GM10248 (cell line): ENCODE measurements at regions not wholly inside any gene's neighbourhood (a gene's known extent, or its start where the extent isn't known, plus 50 kb on each side); places are given as distances from the start of the nearest gene placed in this dataset.
"Not testable (repeated sequence)": the region's sequence is repeated elsewhere in the genome, so short reads cannot be mapped to it uniquely, and the experiment has no call there.

ENCODE experiments used
- CTCF ChIA-PET: fragments of 300-600 bp; sonication (Branson Sonifier 250); formaldehyde crosslinking; extraction: SDS; loops from one replicate; lab custom pipeline; 2021; ENCODE audit warnings: antibody characterized with exemption; lab: Yijun Ruan, JAX
- POLR2A ChIA-PET: fragments of 350-650 bp; sonication (Branson Sonifier 250); formaldehyde crosslinking; extraction: SDS; loops from one replicate; lab custom pipeline; 2020; ENCODE audit warnings: antibody characterized with exemption; lab: Yijun Ruan, JAX
- DNase-seq: peaks from one replicate; pipeline ENCODE4 v3.0.0; 2012; ENCODE audit errors: extremely low spot score
- CTCF ChIP-seq: IDR thresholded peaks from 2 replicates; pipeline ENCODE4 v1.5.1; 2012; ENCODE audit warnings: mild to moderate bottlenecking, low read depth; ENCODE audit errors: extremely low read depth, missing control alignments, control extremely low read depth

- POLR2A ChIA-PET, result no interaction called here
- DNase-seq, result no peak
- TF ChIP-seq CTCF, result no peak
- CTCF ChIA-PET, result no interaction called here
Observed at GRCh38 chr1:69081668-69082067, 486.1 kb upstream of the LRRC7 start.

GRCh38 chr1:69082312-69082711, 485.4 kb upstream of the LRRC7 start:
- DNase-seq, result no peak
- ChIA-PET CTCF (no interaction called here), POLR2A (no interaction called here)
- no peak for TF ChIP-seq CTCF

- no peak for DNase-seq
- POLR2A ChIA-PET, result no interaction called here
- CTCF ChIA-PET, result interaction anchor here (1.7 kb wide), 1 partner anchor 19 kb away, joined by 4 read pairs; no protein-coding TSS in a partner anchor
- TF ChIP-seq CTCF, result no peak
Observed at GRCh38 chr1:69086148-69086547, 481.6 kb upstream of the LRRC7 start.

GRCh38 chr1:69088571-69088970, 479.2 kb upstream of the LRRC7 start:
- ChIA-PET CTCF (no interaction called here), POLR2A (no interaction called here)
- no peak for DNase-seq
- no peak for TF ChIP-seq CTCF

- POLR2A ChIA-PET, result no interaction called here
- no peak for TF ChIP-seq CTCF
- CTCF ChIA-PET, result interaction anchor here (1.2 kb wide), 1 partner anchor 76 kb away, joined by 3 read pairs; no protein-coding TSS in a partner anchor
- DNase-seq, result no peak
Observed at GRCh38 chr1:69090170-69090569, 477.6 kb upstream of the LRRC7 start.

GRCh38 chr1:69090752-69091151, 477.0 kb upstream of the LRRC7 start:
- CTCF ChIA-PET, result interaction anchor here (1.2 kb wide), 1 partner anchor 76 kb away, joined by 3 read pairs; no protein-coding TSS in a partner anchor

GRCh38 chr1:69102058-69102457, 465.7 kb upstream of the LRRC7 start:
- POLR2A ChIA-PET, DNase-seq: not testable (repeated sequence)
- CTCF ChIA-PET, result interaction anchor here (0.9 kb wide), 1 partner anchor 30 kb away, joined by 3 read pairs; no protein-coding TSS in a partner anchor

More at GRCh38 chr1:69090752-69091151, 477.0 kb upstream of the LRRC7 start:
- no peak for DNase-seq
- POLR2A ChIA-PET, result no interaction called here
- no peak for TF ChIP-seq CTCF
